BE2C (cell line): ENCODE measurements at regions not wholly inside any gene's neighbourhood (a gene's known extent, or its start where the extent isn't known, plus 50 kb on each side); places are given as distances from the start of the nearest gene placed in this dataset.

Experiments
- DNase-seq: peaks from one replicate; pipeline ENCODE4 v3.0.0-alpha.2; 2020
- H3K27me3 ChIP-seq: fragments of 250-450 bp; sonication (Bioruptor Pico); 2 replicates; pipeline ENCODE4 v1.5.1; 2020; ENCODE audit warnings: mild to moderate bottlenecking
- H3K36me3 ChIP-seq: fragments of 250-450 bp; sonication (Bioruptor Pico); 2 replicates; pipeline ENCODE4 v1.5.1; 2020; ENCODE audit warnings: mild to moderate bottlenecking
- H3K4me1 ChIP-seq: fragments of 250-450 bp; sonication (Bioruptor Pico); 2 replicates; pipeline ENCODE4 v1.5.1; 2020
- H3K4me3 ChIP-seq: 2 replicates; pipeline ENCODE4 v1.5.1; 2011; ENCODE audit warnings: low read depth, low read length
- H3K9me3 ChIP-seq: fragments of 250-450 bp; sonication (Bioruptor Pico); 2 replicates; pipeline ENCODE4 v1.5.1; 2020
- CTCF ChIP-seq: IDR thresholded peaks from 2 replicates; pipeline ENCODE4 v1.5.1; 2012; ENCODE audit warnings: mild to moderate bottlenecking, low read depth, low read length

DNA sequence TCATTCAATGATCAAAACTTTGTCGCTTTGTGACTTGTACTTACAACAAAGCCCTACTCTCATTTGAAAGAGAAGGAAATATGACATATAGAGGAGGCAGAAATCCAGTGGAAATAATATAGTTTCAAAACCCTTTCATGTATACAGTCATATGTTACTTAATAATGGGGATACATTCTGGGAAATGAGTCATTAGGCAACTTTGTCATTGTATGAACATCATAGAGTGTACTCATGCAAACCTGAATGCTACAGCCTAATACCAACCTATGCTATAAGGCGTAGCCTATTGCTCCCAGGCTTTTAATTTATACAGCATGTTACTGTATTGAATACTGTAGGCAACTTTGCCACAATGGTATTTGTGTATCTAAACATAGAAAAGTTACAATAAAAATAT is 69.0 kb upstream of the SMC2 start:
- Histone ChIP-seq H3K4me1 (no peaks in the 10 kb centered on the region), H3K36me3 (no peaks in the 10 kb centered on the region), H3K9me3 (no peaks in the 10 kb centered on the region), H3K4me3 (no peak overlapping the region), H3K27me3 (no peaks in the 10 kb centered on the region)
- no peak for TF ChIP-seq CTCF
- DNase-seq, result no peak

- H3K36me3 ChIP-seq, result no peaks in the 10 kb centered on the region
- H3K27me3 ChIP-seq, result no peaks in the 10 kb centered on the region
- H3K4me3 ChIP-seq, result no peak overlapping the region
- H3K4me1 ChIP-seq, result no peaks in the 10 kb centered on the region
- H3K9me3 ChIP-seq, result no peaks in the 10 kb centered on the region
- TF ChIP-seq CTCF, result no peak
- no peak for DNase-seq
These were observed 68.2 kb upstream of the SMC2 start for GRCh38 chr9:104025945-104026344.

DNA sequence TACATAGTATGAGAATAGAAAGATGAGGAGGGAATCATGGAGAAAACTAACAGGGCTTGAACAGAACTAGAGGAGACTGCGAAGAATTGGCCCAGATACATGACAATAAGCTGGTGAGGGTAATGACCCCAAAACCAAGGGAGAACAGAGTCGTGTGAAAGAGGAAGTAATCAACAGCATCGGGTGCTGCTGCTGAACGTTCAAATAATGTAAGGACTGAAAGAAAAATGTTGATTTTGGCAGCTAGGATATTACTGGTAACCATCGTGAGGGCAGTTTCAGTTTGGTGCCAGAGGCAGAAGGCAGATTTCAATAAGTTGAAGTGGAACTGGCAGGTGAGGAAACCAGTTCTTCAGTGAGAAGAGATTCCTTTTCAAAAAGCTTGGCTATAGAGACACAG is 66.8 kb upstream of the SMC2 start:
- DNase-seq, result no peak
- Histone ChIP-seq H3K4me3 (no peak overlapping the region), H3K36me3 (no peaks in the 10 kb centered on the region), H3K27me3 (no peaks in the 10 kb centered on the region), H3K4me1 (no peaks in the 10 kb centered on the region), H3K9me3 (no peaks in the 10 kb centered on the region)
- no peak for TF ChIP-seq CTCF

DNA sequence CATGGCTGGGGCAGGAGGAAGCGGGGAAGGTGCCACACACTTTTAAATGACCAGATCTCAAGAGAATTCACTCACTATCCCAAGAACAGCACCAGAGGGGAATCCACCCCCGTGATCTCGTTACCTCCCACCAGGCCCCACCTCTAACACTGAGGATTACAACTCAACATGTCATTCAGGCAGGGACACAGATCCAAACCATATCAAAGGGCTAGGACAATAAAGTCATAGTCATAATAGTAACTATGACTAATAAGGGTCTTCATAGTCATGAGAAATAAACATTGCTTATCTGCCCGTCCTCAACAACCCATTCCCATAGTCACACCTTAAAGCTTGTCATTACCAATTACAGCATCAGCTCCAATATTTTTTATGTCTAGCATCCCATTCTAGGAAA is 65.3 kb upstream of the SMC2 start:
- no peaks in the 10 kb centered on the region for H3K9me3 ChIP-seq
- no peak for TF ChIP-seq CTCF

More for the DNA sequence above, 65.3 kb upstream of the SMC2 start:
- Histone ChIP-seq H3K27me3 (no peaks in the 10 kb centered on the region), H3K4me3 (no peak overlapping the region), H3K36me3 (no peaks in the 10 kb centered on the region), H3K4me1 (no peaks in the 10 kb centered on the region)
- no peak for DNase-seq
